ENCODE measurements at regions not wholly inside any gene's neighbourhood (a gene's known extent, or its start where the extent isn't known, plus 50 kb on each side); places are given as distances from the start of the nearest gene placed in this dataset.

DNA sequence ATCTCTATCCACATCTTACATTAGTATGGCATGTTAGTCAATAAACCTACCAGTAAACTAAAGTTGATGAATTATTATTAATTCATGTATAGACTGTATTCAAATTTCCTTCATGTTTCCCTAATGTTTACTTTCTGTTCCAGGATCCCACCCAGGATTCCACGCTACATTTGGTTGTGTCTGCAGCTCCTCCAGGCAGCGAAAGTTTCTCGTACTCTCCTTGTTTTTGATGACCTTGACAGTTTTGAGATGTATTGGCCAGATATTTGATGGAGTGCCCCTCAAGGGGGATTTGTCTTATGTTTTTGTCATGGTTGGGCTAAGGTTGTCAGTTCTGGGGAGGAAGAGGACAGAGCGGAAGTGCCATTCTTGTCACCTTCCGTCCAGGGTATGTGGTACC lies 445.2 kb upstream of the CDH4 start:
- H3K4me1 ChIP-seq (ENCODE audit: control insufficient read depth in 2 of 2, insufficient read depth in 2 of 2, low read length in 2 of 2), result no peaks in the 10 kb centered on the region
- no peak for DNase-seq (ENCODE audit: low read depth in 6 of 9, low spot score in 9 of 9)
- H3K27ac ChIP-seq (ENCODE audit: low read depth in 1 of 2, low read length in 1 of 2), result no peak overlapping the region
- H3K4me3 ChIP-seq (ENCODE audit: low read length in 2 of 2), result no peak overlapping the region
- no peaks in the 10 kb centered on the region for H3K9me3 ChIP-seq (ENCODE audit: control insufficient read depth in 2 of 2, insufficient read depth in 1 of 2, low read length in 1 of 2)
- no peaks in the 10 kb centered on the region for H3K27me3 ChIP-seq (ENCODE audit: control insufficient read depth in 2 of 2, insufficient read depth in 1 of 2, low read length in 1 of 2)
- no peaks in the 10 kb centered on the region for H3K36me3 ChIP-seq (ENCODE audit: control insufficient read depth in 2 of 2, insufficient read depth in 2 of 2, low read length in 1 of 2)
- WGBS, result 95% methylated on average over 5 of the region's 5 CpGs

DNA sequence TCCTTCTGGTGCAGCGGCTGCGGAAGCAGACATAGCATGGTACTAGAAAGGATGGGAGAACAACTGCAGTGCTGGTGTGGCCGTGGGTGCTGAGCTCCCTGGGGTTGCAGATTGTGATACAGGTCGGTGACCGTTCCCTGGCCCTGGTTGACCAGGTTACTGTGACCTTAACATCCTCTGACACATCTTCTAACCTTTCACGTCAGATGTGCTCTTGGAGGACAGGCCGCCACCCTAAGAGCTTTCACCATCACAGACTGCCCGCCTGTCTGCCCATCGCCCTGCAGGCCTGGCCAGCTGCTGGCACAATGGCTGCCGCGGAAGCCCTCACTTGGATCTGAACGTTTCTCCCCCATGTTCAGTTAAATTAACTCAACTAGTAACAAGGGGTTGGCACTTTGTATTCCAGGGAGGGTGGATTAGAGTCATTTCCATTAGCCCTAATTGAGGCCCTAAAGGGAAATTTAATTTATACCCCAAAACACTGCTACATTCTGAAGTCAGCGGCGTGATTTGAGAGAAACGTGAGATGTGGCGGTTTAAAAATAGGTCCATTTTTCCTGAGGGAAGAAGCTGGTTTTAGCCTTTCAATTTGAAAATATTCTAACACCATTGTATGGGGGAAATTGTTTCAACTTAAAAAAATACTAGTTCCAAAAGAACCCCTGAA lies 443.9 kb upstream of the CDH4 start:
- Histone ChIP-seq H3K9me3 (ENCODE audit: control insufficient read depth in 2 of 2, insufficient read depth in 1 of 2, low read length in 1 of 2) (no peaks in the 10 kb centered on the region), H3K4me1 (ENCODE audit: control insufficient read depth in 2 of 2, insufficient read depth in 2 of 2, low read length in 2 of 2) (no peaks in the 10 kb centered on the region), H3K4me3 (ENCODE audit: low read length in 2 of 2) (no peak overlapping the region), H3K27me3 (ENCODE audit: control insufficient read depth in 2 of 2, insufficient read depth in 1 of 2, low read length in 1 of 2) (no peaks in the 10 kb centered on the region), H3K27ac (ENCODE audit: low read depth in 1 of 2, low read length in 1 of 2) (no peak overlapping the region), H3K36me3 (ENCODE audit: control insufficient read depth in 2 of 2, insufficient read depth in 2 of 2, low read length in 1 of 2) (no peaks in the 10 kb centered on the region)
- 96% methylated on average over 16 of the region's 16 CpGs for WGBS
- DNase-seq (ENCODE audit: low read depth in 6 of 9, low spot score in 9 of 9), result no peak

DNA sequence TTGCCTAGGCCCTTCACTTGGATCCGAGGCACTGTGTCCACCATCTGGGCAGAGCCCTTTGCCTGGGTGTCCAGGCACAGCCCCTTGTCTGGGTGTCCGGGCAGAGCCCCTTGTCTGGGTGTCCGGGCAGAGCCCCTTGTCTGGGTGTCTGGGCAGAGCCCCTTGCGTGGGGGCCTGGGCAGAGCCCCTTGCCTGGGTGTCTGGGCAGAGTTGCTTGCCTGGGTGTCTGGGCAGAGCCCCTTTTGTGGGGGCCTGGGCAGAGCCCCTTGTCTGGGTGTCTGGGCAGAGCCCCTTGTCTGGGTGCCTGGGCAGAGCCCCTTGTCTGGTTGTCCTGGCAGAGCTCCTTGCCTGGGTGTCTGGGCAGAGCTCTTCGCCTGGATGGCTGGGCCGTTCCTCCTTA lies 443.4 kb upstream of the CDH4 start:
- Histone ChIP-seq H3K27me3 (ENCODE audit: control insufficient read depth in 2 of 2, insufficient read depth in 1 of 2, low read length in 1 of 2) (no peaks in the 10 kb centered on the region), H3K27ac (ENCODE audit: low read depth in 1 of 2, low read length in 1 of 2) (no peak overlapping the region), H3K36me3 (ENCODE audit: control insufficient read depth in 2 of 2, insufficient read depth in 2 of 2, low read length in 1 of 2) (no peaks in the 10 kb centered on the region), H3K9me3 (ENCODE audit: control insufficient read depth in 2 of 2, insufficient read depth in 1 of 2, low read length in 1 of 2) (no peaks in the 10 kb centered on the region), H3K4me3 (ENCODE audit: low read length in 2 of 2) (no peak overlapping the region), H3K4me1 (ENCODE audit: control insufficient read depth in 2 of 2, insufficient read depth in 2 of 2, low read length in 2 of 2) (no peaks in the 10 kb centered on the region)
- 86% methylated on average over 6 of the region's 6 CpGs for WGBS
- no peak for DNase-seq (ENCODE audit: low read depth in 6 of 9, low spot score in 9 of 9)

DNA sequence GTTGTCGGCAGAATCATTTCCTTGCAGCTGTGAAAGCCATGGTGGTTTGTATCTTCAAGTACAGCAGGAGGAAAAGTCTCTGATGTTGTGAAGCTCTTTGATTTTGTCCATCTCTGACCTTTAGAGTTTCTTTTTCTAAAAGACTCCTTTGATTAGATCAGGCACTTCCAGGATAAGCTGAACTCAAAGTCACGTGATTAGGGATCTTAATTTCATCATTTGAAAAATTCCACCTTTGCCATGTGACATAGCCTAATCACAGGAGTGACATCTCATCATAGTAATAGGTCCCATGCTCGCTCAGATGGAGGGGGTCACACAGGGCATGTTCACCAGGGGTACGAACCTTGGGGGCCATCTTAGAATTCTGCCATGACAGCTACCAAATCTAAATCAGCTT lies 441.5 kb upstream of the CDH4 start:
- Histone ChIP-seq H3K27ac (ENCODE audit: low read depth in 1 of 2, low read length in 1 of 2) (no peak overlapping the region), H3K36me3 (ENCODE audit: control insufficient read depth in 2 of 2, insufficient read depth in 2 of 2, low read length in 1 of 2) (no peaks in the 10 kb centered on the region), H3K27me3 (ENCODE audit: control insufficient read depth in 2 of 2, insufficient read depth in 1 of 2, low read length in 1 of 2) (no peaks in the 10 kb centered on the region), H3K4me3 (ENCODE audit: low read length in 2 of 2) (no peak overlapping the region), H3K9me3 (ENCODE audit: control insufficient read depth in 2 of 2, insufficient read depth in 1 of 2, low read length in 1 of 2) (no peaks in the 10 kb centered on the region), H3K4me1 (ENCODE audit: control insufficient read depth in 2 of 2, insufficient read depth in 2 of 2, low read length in 2 of 2) (no peaks in the 10 kb centered on the region)
- DNase-seq (ENCODE audit: low read depth in 6 of 9, low spot score in 9 of 9), result no peak
- WGBS, result 94% methylated on average over 4 of the region's 4 CpGs

DNA sequence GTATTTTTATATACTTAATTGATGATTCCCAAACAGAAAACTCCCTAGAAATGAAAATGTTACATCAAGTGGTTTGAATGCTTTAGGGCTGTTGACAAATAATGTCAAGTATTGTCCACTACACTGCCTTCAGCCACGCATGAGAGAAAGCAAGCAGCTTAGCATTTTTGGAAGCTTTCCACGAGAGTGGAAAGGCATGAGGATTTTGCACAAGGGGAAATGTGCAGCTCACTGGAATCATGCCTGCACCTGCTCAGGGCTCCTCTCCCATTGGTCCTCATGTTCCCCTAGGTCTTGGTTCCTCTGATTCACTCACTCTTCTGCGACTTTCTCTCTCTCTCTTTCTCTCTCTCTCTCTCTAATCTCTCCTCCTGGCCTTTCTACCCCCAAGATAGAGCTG lies 439.5 kb upstream of the CDH4 start:
- Histone ChIP-seq H3K36me3 (ENCODE audit: control insufficient read depth in 2 of 2, insufficient read depth in 2 of 2, low read length in 1 of 2) (no peaks in the 10 kb centered on the region), H3K4me3 (ENCODE audit: low read length in 2 of 2) (no peak overlapping the region), H3K27ac (ENCODE audit: low read depth in 1 of 2, low read length in 1 of 2) (no peak overlapping the region), H3K4me1 (ENCODE audit: control insufficient read depth in 2 of 2, insufficient read depth in 2 of 2, low read length in 2 of 2) (no peaks in the 10 kb centered on the region), H3K9me3 (ENCODE audit: control insufficient read depth in 2 of 2, insufficient read depth in 1 of 2, low read length in 1 of 2) (no peaks in the 10 kb centered on the region), H3K27me3 (ENCODE audit: control insufficient read depth in 2 of 2, insufficient read depth in 1 of 2, low read length in 1 of 2) (no peaks in the 10 kb centered on the region)
- 82% methylated on average over 3 of the region's 3 CpGs for WGBS
- DNase-seq (ENCODE audit: low read depth in 6 of 9, low spot score in 9 of 9), result no peak

DNA sequence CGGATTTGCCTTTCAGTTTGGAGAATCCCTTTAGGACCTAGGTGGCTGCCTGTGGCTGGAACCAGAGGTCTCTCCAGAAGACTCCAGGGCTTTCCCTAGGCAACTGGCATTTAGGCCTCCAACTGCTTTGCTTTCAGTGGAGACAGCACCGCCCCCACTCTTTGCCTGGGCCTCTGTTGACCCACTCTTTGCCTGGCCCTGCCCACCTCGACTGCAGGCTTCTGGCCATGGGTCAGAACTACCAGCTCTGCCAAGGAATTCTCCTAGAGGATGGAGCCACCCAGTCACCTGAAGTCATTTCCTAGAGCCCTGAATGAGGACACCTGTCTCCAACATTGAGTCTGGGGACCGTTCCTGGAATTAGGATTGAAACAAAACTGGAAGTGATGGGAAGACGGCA lies 439.0 kb upstream of the CDH4 start:
- Histone ChIP-seq H3K36me3 (ENCODE audit: control insufficient read depth in 2 of 2, insufficient read depth in 2 of 2, low read length in 1 of 2) (no peaks in the 10 kb centered on the region), H3K27me3 (ENCODE audit: control insufficient read depth in 2 of 2, insufficient read depth in 1 of 2, low read length in 1 of 2) (no peaks in the 10 kb centered on the region), H3K9me3 (ENCODE audit: control insufficient read depth in 2 of 2, insufficient read depth in 1 of 2, low read length in 1 of 2) (no peaks in the 10 kb centered on the region), H3K4me1 (ENCODE audit: control insufficient read depth in 2 of 2, insufficient read depth in 2 of 2, low read length in 2 of 2) (no peaks in the 10 kb centered on the region), H3K27ac (ENCODE audit: low read depth in 1 of 2, low read length in 1 of 2) (no peak overlapping the region), H3K4me3 (ENCODE audit: low read length in 2 of 2) (no peak overlapping the region)
- DNase-seq (ENCODE audit: low read depth in 6 of 9, low spot score in 9 of 9), result no peak
- 83% methylated on average over 5 of the region's 5 CpGs for WGBS

DNA sequence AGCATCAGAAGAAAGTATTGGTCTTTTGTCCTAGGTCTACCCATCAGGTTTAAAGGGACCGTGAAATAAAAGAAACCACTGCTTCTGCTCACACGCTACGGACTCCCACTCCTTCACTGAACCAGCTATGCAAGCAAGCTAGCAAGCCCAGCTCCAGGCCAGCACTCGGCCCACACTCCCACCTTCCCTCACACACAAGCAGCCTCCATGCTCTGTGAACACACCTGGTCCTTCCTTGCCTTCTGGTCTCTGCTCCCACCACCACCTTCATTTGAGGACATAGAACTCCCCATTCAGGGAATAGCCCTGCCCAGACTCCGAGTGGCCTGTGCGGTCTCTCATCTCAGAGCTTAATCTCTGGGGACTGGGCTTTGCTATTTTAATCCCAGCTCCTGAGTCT lies 436.4 kb upstream of the CDH4 start:
- Histone ChIP-seq H3K27ac (ENCODE audit: low read depth in 1 of 2, low read length in 1 of 2) (no peak overlapping the region), H3K4me3 (ENCODE audit: low read length in 2 of 2) (no peak overlapping the region), H3K27me3 (ENCODE audit: control insufficient read depth in 2 of 2, insufficient read depth in 1 of 2, low read length in 1 of 2) (no peaks in the 10 kb centered on the region), H3K36me3 (ENCODE audit: control insufficient read depth in 2 of 2, insufficient read depth in 2 of 2, low read length in 1 of 2) (no peaks in the 10 kb centered on the region), H3K4me1 (ENCODE audit: control insufficient read depth in 2 of 2, insufficient read depth in 2 of 2, low read length in 2 of 2) (peaks cover 0 to 3% of the 10 kb centered on the region in 2 donors), H3K9me3 (ENCODE audit: control insufficient read depth in 2 of 2, insufficient read depth in 1 of 2, low read length in 1 of 2) (peaks cover 0 to 1% of the 10 kb centered on the region in 2 donors)
- no peak for DNase-seq (ENCODE audit: low read depth in 6 of 9, low spot score in 9 of 9)
- 95% methylated on average over 6 of the region's 6 CpGs for WGBS

DNA sequence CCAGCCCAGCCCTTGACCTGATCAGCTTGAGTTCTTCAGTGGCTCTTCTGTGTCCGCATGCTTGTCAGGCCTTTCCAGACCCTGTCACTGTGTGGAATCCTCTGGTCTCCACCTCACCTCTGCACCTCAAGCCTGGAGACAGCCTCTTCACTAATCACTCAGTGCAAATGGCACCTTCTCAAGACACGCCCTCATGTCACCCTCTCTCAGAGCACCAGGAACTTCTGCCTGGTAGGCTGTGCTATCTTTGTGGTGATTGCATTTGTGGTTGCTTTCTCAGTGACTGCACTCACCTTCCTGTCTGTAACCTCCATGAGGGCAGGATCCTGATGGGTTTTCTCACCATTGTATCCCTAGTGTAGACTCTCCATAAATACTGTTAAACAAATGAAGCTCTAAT lies 435.2 kb upstream of the CDH4 start:
- H3K4me3 ChIP-seq (ENCODE audit: low read length in 2 of 2), result no peak overlapping the region
- H3K4me1 ChIP-seq (ENCODE audit: control insufficient read depth in 2 of 2, insufficient read depth in 2 of 2, low read length in 2 of 2), result peaks cover 5 to 8% of the 10 kb centered on the region in 2 donors
- 94% methylated on average over 2 of the region's 2 CpGs for WGBS
- no peaks in the 10 kb centered on the region for H3K27me3 ChIP-seq (ENCODE audit: control insufficient read depth in 2 of 2, insufficient read depth in 1 of 2, low read length in 1 of 2)
- no peak for DNase-seq (ENCODE audit: low read depth in 6 of 9, low spot score in 9 of 9)
- peaks cover 0 to 1% of the 10 kb centered on the region in 2 donors for H3K9me3 ChIP-seq (ENCODE audit: control insufficient read depth in 2 of 2, insufficient read depth in 1 of 2, low read length in 1 of 2)
- H3K27ac ChIP-seq (ENCODE audit: low read depth in 1 of 2, low read length in 1 of 2), result no peak overlapping the region
- H3K36me3 ChIP-seq (ENCODE audit: control insufficient read depth in 2 of 2, insufficient read depth in 2 of 2, low read length in 1 of 2), result no peaks in the 10 kb centered on the region

DNA sequence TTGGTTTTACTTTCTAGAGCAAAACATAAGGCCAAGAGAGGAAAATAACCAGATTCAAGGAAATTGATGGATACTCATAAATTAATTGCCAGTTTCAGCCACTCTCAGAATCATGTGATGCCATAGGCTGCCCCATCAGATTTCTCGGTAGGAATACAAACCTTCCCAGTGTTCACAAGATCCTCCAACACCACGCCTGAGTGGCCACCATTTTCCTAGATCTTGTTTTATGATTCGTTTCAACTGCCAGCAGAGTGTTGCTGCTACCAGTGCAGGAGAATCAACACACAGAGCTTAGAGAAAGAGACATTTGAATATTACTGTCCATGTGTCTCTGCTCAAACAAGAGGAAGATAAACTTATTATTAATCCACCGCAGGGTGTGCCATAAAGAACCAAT lies 434.2 kb upstream of the CDH4 start:
- H3K36me3 ChIP-seq (ENCODE audit: control insufficient read depth in 2 of 2, insufficient read depth in 2 of 2, low read length in 1 of 2), result no peaks in the 10 kb centered on the region
- H3K27ac ChIP-seq (ENCODE audit: low read depth in 1 of 2, low read length in 1 of 2), result no peak overlapping the region
- WGBS, result 91% methylated on average over 4 of the region's 4 CpGs
- peaks cover 0 to 1% of the 10 kb centered on the region in 2 donors for H3K9me3 ChIP-seq (ENCODE audit: control insufficient read depth in 2 of 2, insufficient read depth in 1 of 2, low read length in 1 of 2)
- H3K27me3 ChIP-seq (ENCODE audit: control insufficient read depth in 2 of 2, insufficient read depth in 1 of 2, low read length in 1 of 2), result no peaks in the 10 kb centered on the region
- peaks cover 5 to 8% of the 10 kb centered on the region in 2 donors for H3K4me1 ChIP-seq (ENCODE audit: control insufficient read depth in 2 of 2, insufficient read depth in 2 of 2, low read length in 2 of 2)
- DNase-seq (ENCODE audit: low read depth in 6 of 9, low spot score in 9 of 9), result no peak
- H3K4me3 ChIP-seq (ENCODE audit: low read length in 2 of 2), result no peak overlapping the region

DNA sequence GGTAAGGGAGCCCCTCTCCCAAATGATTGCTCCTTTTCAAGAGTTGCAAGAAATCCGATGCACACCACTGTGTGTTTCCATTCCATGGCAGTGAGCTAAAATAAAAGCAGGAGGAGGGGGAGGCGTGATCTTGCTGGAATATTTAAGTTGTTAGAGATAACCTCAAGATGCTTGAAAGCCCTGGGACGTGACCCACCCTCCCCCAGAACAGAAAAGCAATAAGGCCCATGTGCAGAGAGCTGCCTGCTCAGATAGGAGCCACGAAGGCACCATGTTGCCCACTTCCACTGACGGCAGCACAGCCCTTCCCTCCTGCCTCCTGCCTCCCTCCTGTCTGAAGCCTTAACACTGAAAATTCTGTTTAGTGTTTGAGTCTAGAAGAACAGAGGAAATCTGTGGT lies 432.6 kb upstream of the CDH4 start:
- WGBS, result 68% methylated on average over 5 of the region's 5 CpGs
- H3K9me3 ChIP-seq (ENCODE audit: control insufficient read depth in 2 of 2, insufficient read depth in 1 of 2, low read length in 1 of 2), result peaks cover 0 to 1% of the 10 kb centered on the region in 2 donors

More for the DNA sequence above, 432.6 kb upstream of the CDH4 start:
- H3K4me3 ChIP-seq (ENCODE audit: low read length in 2 of 2), result no peak overlapping the region
- DNase-seq (ENCODE audit: low read depth in 6 of 9, low spot score in 9 of 9), result no peak
- no peaks in the 10 kb centered on the region for H3K27me3 ChIP-seq (ENCODE audit: control insufficient read depth in 2 of 2, insufficient read depth in 1 of 2, low read length in 1 of 2)
- H3K4me1 ChIP-seq (ENCODE audit: control insufficient read depth in 2 of 2, insufficient read depth in 2 of 2, low read length in 2 of 2), result peaks cover 5 to 8% of the 10 kb centered on the region in 2 donors
- no peaks in the 10 kb centered on the region for H3K36me3 ChIP-seq (ENCODE audit: control insufficient read depth in 2 of 2, insufficient read depth in 2 of 2, low read length in 1 of 2)
- H3K27ac ChIP-seq (ENCODE audit: low read depth in 1 of 2, low read length in 1 of 2), result no peak overlapping the region

Data from thymus (tissue), 11 donors.